ENCODE measurements at regions not wholly inside any gene's neighbourhood (a gene's known extent, or its start where the extent isn't known, plus 50 kb on each side); places are given as distances from the start of the nearest gene placed in this dataset.

GRCh38 chr15:26358708-26359107 is 414.2 kb downstream of the GABRB3 start:
- H3K4me3 ChIP-seq (ENCODE audit: low read length): no peak overlapping the region
- TF ChIP-seq, protein P1, sequence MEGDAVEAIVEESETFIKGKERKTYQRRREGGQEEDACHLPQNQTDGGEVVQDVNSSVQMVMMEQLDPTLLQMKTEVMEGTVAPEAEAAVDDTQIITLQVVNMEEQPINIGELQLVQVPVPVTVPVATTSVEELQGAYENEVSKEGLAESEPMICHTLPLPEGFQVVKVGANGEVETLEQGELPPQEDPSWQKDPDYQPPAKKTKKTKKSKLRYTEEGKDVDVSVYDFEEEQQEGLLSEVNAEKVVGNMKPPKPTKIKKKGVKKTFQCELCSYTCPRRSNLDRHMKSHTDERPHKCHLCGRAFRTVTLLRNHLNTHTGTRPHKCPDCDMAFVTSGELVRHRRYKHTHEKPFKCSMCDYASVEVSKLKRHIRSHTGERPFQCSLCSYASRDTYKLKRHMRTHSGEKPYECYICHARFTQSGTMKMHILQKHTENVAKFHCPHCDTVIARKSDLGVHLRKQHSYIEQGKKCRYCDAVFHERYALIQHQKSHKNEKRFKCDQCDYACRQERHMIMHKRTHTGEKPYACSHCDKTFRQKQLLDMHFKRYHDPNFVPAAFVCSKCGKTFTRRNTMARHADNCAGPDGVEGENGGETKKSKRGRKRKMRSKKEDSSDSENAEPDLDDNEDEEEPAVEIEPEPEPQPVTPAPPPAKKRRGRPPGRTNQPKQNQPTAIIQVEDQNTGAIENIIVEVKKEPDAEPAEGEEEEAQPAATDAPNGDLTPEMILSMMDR (conservative IDR thresholded peaks at IDR 0.05; ENCODE audit: low read length): no peak
- DNase-seq (ENCODE audit: low read depth): no peak

GRCh38 chr15:26357653-26358052 is 415.2 kb downstream of the GABRB3 start:
- H3K4me3 ChIP-seq (ENCODE audit: low read length): no peak overlapping the region
- DNase-seq (ENCODE audit: low read depth): no peak
- TF ChIP-seq, protein P1 (conservative IDR thresholded peaks at IDR 0.05; ENCODE audit: low read length): no peak

DNA sequence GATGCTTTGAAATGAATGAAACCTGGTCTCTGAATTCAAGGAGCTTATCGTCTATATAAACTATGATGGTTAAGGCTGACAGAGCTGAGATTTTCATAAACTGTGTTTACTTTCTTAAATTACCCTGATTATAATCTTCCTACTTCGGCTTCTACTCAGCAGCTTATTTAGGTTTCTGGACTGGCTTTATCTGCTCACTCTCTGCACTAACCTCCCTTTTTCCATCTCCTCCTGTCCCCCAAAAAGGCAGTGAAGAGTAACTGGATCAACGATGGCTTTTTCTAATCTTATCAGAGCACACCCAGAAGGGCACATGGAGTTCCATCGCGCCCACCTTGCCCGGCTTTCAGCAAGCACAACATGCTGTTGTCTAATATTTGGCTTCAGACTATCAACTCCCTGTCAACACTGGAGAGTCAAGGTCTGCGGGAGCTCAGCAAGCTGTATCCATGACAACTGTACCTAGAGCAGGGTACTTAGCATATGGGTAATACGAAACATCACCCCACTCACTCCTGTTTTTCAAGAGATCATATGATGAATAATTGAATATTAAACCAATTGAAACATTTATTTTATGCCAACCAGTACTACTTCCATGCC is 417.3 kb downstream of the GABRB3 start:
- DNase-seq (ENCODE audit: low read depth): no peak
- TF ChIP-seq, protein P1 (conservative IDR thresholded peaks at IDR 0.05; ENCODE audit: low read length): no peak
- no peak overlapping the region for H3K4me3 ChIP-seq (ENCODE audit: low read length)

DNA sequence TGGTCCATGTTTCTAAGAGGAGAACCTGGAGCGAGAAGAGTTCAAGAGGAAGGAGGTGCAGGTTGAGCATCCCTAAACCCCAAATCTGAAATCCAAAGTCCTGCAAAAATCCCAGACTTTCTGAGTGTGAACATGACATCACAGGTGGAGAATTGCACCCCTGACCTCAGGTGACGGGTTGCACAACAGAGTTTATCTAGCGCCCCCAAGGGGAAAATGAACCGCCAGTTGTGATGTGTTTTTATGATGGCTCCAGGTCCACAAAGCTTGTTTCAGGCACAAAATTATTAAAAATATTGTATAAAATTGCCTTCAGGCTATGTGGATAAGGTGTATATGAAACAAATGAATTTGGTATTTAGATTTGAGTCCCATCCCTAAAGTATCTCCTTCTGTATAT is 420.0 kb downstream of the GABRB3 start:
- TF ChIP-seq, protein P1 (conservative IDR thresholded peaks at IDR 0.05; ENCODE audit: low read length): no peak
- no peak for DNase-seq (ENCODE audit: low read depth)
- H3K4me3 ChIP-seq (ENCODE audit: low read length): no peak overlapping the region

DNA sequence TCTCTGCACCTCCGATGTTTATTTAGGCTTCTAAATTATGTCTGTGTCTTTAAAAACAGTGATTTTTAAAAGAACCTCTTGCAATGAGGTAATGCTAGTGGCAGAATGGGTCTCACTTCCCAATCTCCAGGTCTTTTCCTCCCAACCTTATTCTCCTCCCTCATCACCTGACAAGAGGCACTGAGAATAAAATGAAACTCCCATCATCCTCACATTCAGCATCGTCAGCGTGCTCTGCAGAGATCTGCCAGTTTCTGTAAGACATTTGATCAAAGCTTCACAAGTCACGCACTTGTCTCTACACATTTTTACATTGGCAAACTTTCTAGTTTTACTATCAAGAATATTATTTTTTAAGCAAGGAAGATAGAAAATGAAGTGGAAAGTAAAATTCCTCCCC is 420.5 kb downstream of the GABRB3 start:
- no peak overlapping the region for H3K4me3 ChIP-seq (ENCODE audit: low read length)
- no peak for DNase-seq (ENCODE audit: low read depth)
- TF ChIP-seq, protein P1 (conservative IDR thresholded peaks at IDR 0.05; ENCODE audit: low read length): no peak

GRCh38 chr15:26325495-26325894 is 447.4 kb downstream of the GABRB3 start:
- H3K4me3 ChIP-seq (ENCODE audit: low read length): no peak overlapping the region
- TF ChIP-seq, protein P1 (conservative IDR thresholded peaks at IDR 0.05; ENCODE audit: low read length): no peak
- DNase-seq (ENCODE audit: low read depth): no peak

- no peak for DNase-seq (ENCODE audit: low read depth)
- no peak overlapping the region for H3K4me3 ChIP-seq (ENCODE audit: low read length)
- TF ChIP-seq, protein P1 (conservative IDR thresholded peaks at IDR 0.05; ENCODE audit: low read length): no peak
Observed at GRCh38 chr15:26323566-26323965, 449.3 kb downstream of the GABRB3 start.

Data from AG10803 (cell line).